Suprapubic skin (tissue), 4 donors: ENCODE measurements at regions not wholly inside any gene's neighbourhood (a gene's known extent, or its start where the extent isn't known, plus 50 kb on each side); places are given as distances from the start of the nearest gene placed in this dataset.
"Not testable (repeated sequence)": the region's sequence is repeated elsewhere in the genome, so short reads cannot be mapped to it uniquely, and the experiment has no call there.

Experiments
- POLR2A ChIP-seq, 2 donors: fragments of 450-650 bp; IDR thresholded peaks; one replicate each; pipeline ENCODE4 v1.6.1; 2017; ENCODE audit warnings: antibody characterized with exemption in 2 of 2, mild to moderate bottlenecking in 2 of 2, moderate library complexity in 2 of 2
- POLR2AphosphoS5 ChIP-seq, 3 donors: sonication (generic); formaldehyde crosslinking; IDR thresholded peaks; one replicate each; pipeline ENCODE4 v1.6.1; 2017; ENCODE audit warnings: antibody characterized with exemption in 3 of 3
- TF ChIP-seq, protein P1 (sequence below), 2 donors: fragments of 200-600 bp in 1 of 2; fragments of 450-650 bp in 1 of 2; sonication (generic) in 1 of 2; IDR thresholded peaks; one replicate each; pipeline ENCODE4 v1.5.1; 2016 to 2019; ENCODE audit warnings: antibody characterized with exemption in 2 of 2, mild to moderate bottlenecking in 1 of 2, moderate library complexity in 1 of 2

GRCh38 chr13:90853666-90854065, 493.8 kb upstream of the MIR17HG start:
- not testable (repeated sequence) for TF ChIP-seq POLR2AphosphoS5, POLR2A (IDR thresholded peaks at IDR 0.05)
- TF ChIP-seq, protein P1, sequence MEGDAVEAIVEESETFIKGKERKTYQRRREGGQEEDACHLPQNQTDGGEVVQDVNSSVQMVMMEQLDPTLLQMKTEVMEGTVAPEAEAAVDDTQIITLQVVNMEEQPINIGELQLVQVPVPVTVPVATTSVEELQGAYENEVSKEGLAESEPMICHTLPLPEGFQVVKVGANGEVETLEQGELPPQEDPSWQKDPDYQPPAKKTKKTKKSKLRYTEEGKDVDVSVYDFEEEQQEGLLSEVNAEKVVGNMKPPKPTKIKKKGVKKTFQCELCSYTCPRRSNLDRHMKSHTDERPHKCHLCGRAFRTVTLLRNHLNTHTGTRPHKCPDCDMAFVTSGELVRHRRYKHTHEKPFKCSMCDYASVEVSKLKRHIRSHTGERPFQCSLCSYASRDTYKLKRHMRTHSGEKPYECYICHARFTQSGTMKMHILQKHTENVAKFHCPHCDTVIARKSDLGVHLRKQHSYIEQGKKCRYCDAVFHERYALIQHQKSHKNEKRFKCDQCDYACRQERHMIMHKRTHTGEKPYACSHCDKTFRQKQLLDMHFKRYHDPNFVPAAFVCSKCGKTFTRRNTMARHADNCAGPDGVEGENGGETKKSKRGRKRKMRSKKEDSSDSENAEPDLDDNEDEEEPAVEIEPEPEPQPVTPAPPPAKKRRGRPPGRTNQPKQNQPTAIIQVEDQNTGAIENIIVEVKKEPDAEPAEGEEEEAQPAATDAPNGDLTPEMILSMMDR (IDR thresholded peaks at IDR 0.05) = not testable (repeated sequence)
